SK-N-SH treated with all-trans-retinoic acid at 6 μM for 48 hours (cell line): ENCODE measurements at regions not wholly inside any gene's neighbourhood (a gene's known extent, or its start where the extent isn't known, plus 50 kb on each side); places are given as distances from the start of the nearest gene placed in this dataset.

Source experiments
- ATAC-seq: fragments of 200-7000 bp; cut with Tn5 transposase; 3 replicates; pipeline ENCODE4 v1.9.1; 2020; ENCODE audit warnings: mild to moderate bottlenecking, moderate library complexity
- ARNTL ChIP-seq: fragments of 450-650 bp; formaldehyde crosslinking; IDR thresholded peaks from 2 replicates; pipeline ENCODE4 v1.5.0; 2020; ENCODE audit warnings: low read depth, mild to moderate bottlenecking, moderate library complexity, borderline replicate concordance
- BACH2 ChIP-seq: fragments of 250-450 bp; sonication (Bioruptor Pico); IDR thresholded peaks from 2 replicates; pipeline ENCODE4 v1.9.0; 2021; ENCODE audit warnings: mild to moderate bottlenecking, borderline replicate concordance
- CREB5 ChIP-seq: fragments of 250-450 bp; sonication (Bioruptor Pico); IDR thresholded peaks from 2 replicates; pipeline ENCODE4 v1.5.1; 2020; ENCODE audit warnings: low read depth, mild to moderate bottlenecking, moderate library complexity
- CSDC2 ChIP-seq: fragments of 250-450 bp; sonication (Bioruptor Pico); IDR thresholded peaks from 2 replicates; pipeline ENCODE4 v1.5.0; 2020; ENCODE audit warnings: mild to moderate bottlenecking, moderate library complexity
- CSRNP3 ChIP-seq: fragments of 250-450 bp; sonication (Bioruptor Pico); IDR thresholded peaks from 2 replicates; pipeline ENCODE4 v1.5.1; 2021; ENCODE audit warnings: mild to moderate bottlenecking, moderate library complexity
- ESRRG ChIP-seq: fragments of 250-450 bp; sonication (Bioruptor Pico); IDR thresholded peaks from 2 replicates; pipeline ENCODE4 v1.6.1; 2021; ENCODE audit warnings: mild to moderate bottlenecking
- GLIS3 ChIP-seq: fragments of 250-450 bp; sonication (Bioruptor Pico); IDR thresholded peaks from 2 replicates; pipeline ENCODE4 v1.5.0; 2020; ENCODE audit warnings: mild to moderate bottlenecking, moderate library complexity
- ISL1 ChIP-seq: fragments of 250-450 bp; sonication (Bioruptor Pico); IDR thresholded peaks from 2 replicates; pipeline ENCODE4 v2.1.2; 2022; ENCODE audit warnings: mild to moderate bottlenecking, moderate library complexity
- OSR1 ChIP-seq: fragments of 250-450 bp; sonication (Bioruptor Pico); IDR thresholded peaks from 2 replicates; pipeline ENCODE4 v1.8.0; 2022; ENCODE audit warnings: moderate library complexity, mild to moderate bottlenecking, inconsistent platforms
- PATZ1 ChIP-seq: fragments of 250-450 bp; sonication (Bioruptor Pico); IDR thresholded peaks from 2 replicates; pipeline ENCODE4 v1.8.0; 2020; ENCODE audit warnings: mild to moderate bottlenecking, moderate library complexity, borderline replicate concordance
- POU6F1 ChIP-seq: fragments of 250-450 bp; sonication (Bioruptor Pico); IDR thresholded peaks from 2 replicates; pipeline ENCODE4 v1.8.0; 2021; ENCODE audit warnings: low read depth, mild to moderate bottlenecking, moderate library complexity, borderline replicate concordance
- RARB ChIP-seq: fragments of 250-450 bp; sonication (Bioruptor Pico); IDR thresholded peaks from 2 replicates; pipeline ENCODE4 v1.8.0; 2021; ENCODE audit warnings: mild to moderate bottlenecking, moderate library complexity
- SNAI2 ChIP-seq: fragments of 250-450 bp; sonication (Bioruptor Pico); IDR thresholded peaks from 2 replicates; pipeline ENCODE4 v1.5.0; 2020; ENCODE audit warnings: mild to moderate bottlenecking, moderate library complexity
- TCF4 ChIP-seq: fragments of 250-450 bp; sonication (Bioruptor Pico); IDR thresholded peaks from 2 replicates; pipeline ENCODE4 v1.8.0; 2021; ENCODE audit warnings: mild to moderate bottlenecking, moderate library complexity, borderline replicate concordance
- TOX ChIP-seq: fragments of 250-450 bp; sonication (Bioruptor Pico); IDR thresholded peaks from 2 replicates; pipeline ENCODE4 v1.8.0; 2021; ENCODE audit warnings: mild to moderate bottlenecking, moderate library complexity, borderline replicate concordance
- TSHZ2 ChIP-seq: fragments of 250-450 bp; sonication (Bioruptor Pico); IDR thresholded peaks from 2 replicates; pipeline ENCODE4 v1.5.0; 2020; ENCODE audit warnings: mild to moderate bottlenecking, moderate library complexity
- ZFP3 ChIP-seq: fragments of 250-450 bp; sonication (Bioruptor Pico); IDR thresholded peaks from 2 replicates; pipeline ENCODE4 v1.5.0; 2020; ENCODE audit warnings: mild to moderate bottlenecking, moderate library complexity
- ZFP30 ChIP-seq: fragments of 450-650 bp; formaldehyde crosslinking; IDR thresholded peaks from 2 replicates; pipeline ENCODE4 v1.5.0; 2022; ENCODE audit warnings: mild to moderate bottlenecking, moderate library complexity
- ZNF565 ChIP-seq: fragments of 450-650 bp; formaldehyde crosslinking; conservative IDR thresholded peaks from 2 replicates; pipeline ENCODE4 v1.5.0; 2020; ENCODE audit warnings: low read depth, mild to moderate bottlenecking, moderate library complexity
- ZNF70 ChIP-seq: fragments of 450-650 bp; formaldehyde crosslinking; IDR thresholded peaks from 2 replicates; pipeline ENCODE4 v1.5.0; 2020; ENCODE audit warnings: mild to moderate bottlenecking, moderate library complexity
- ZNF8 ChIP-seq: fragments of 450-650 bp; formaldehyde crosslinking; IDR thresholded peaks from 2 replicates; pipeline ENCODE4 v1.5.0; 2020; ENCODE audit warnings: mild to moderate bottlenecking, moderate library complexity

GRCh38 chr21:16538405-16538804, 808.6 kb downstream of the USP25 start (continued):
- TF ChIP-seq ZNF8 (CRISPR knock-in tag): no peak
- no peak for TF ChIP-seq ZFP30 (CRISPR knock-in tag)
- TF ChIP-seq ZNF70 (CRISPR knock-in tag): no peak
- no peak for TF ChIP-seq TOX
- no peak for TF ChIP-seq ZNF565
- TF ChIP-seq, all 23 proteins: peak for 0

- TF ChIP-seq GLIS3 (CRISPR knock-in tag): no peak
- TF ChIP-seq ZNF565: no peak
- TF ChIP-seq ZNF8 (CRISPR knock-in tag): no peak
- TF ChIP-seq OSR1 (CRISPR knock-in tag): no peak
- TF ChIP-seq ARNTL: no peak
- TF ChIP-seq ESRRG (CRISPR knock-in tag): no peak
- no peak for TF ChIP-seq TOX
- no peak for TF ChIP-seq RARB (CRISPR knock-in tag)
- no peak for TF ChIP-seq CSRNP3 (CRISPR knock-in tag)
- TF ChIP-seq PATZ1 (CRISPR knock-in tag): no peak
- TF ChIP-seq ZNF70 (CRISPR knock-in tag): no peak
- TF ChIP-seq CSDC2 (CRISPR knock-in tag): no peak
- TF ChIP-seq ZFP3 (CRISPR knock-in tag): no peak
- TF ChIP-seq POU6F1 (CRISPR knock-in tag): no peak
- no peak for TF ChIP-seq TCF4
- no peak for TF ChIP-seq SNAI2 (CRISPR knock-in tag)
- TF ChIP-seq, all 23 proteins: peak for 0
- no peak for ATAC-seq
Measured at GRCh38 chr21:16538936-16539440, 809.2 kb downstream of the USP25 start.

GRCh38 chr21:16540966-16541727, 811.4 kb downstream of the USP25 start:
- TF ChIP-seq SNAI2 (CRISPR knock-in tag): no peak
- no peak for TF ChIP-seq OSR1 (CRISPR knock-in tag)
- TF ChIP-seq ZFP3 (CRISPR knock-in tag): no peak
- no peak for TF ChIP-seq ZNF8 (CRISPR knock-in tag)
- TF ChIP-seq ISL1: no peak
- TF ChIP-seq TCF4: no peak
- no peak for ATAC-seq

- ATAC-seq: no peak
- TF ChIP-seq ESRRG (CRISPR knock-in tag) (no peak), ZNF8 (CRISPR knock-in tag) (no peak)
Measured at GRCh38 chr21:16550118-16550517, 820.3 kb downstream of the USP25 start.

GRCh38 chr21:16550917-16551741, 821.3 kb downstream of the USP25 start:
- no peak for ATAC-seq
- TF ChIP-seq TCF4 (no peak), CSRNP3 (CRISPR knock-in tag) (no peak), OSR1 (CRISPR knock-in tag) (no peak), ZNF70 (CRISPR knock-in tag) (no peak), BACH2 (no peak), CREB5 (CRISPR knock-in tag) (no peak), ARNTL (no peak), TOX (no peak), TSHZ2 (CRISPR knock-in tag) (no peak), GLIS3 (CRISPR knock-in tag) (no peak), CSDC2 (CRISPR knock-in tag) (no peak), ZNF565 (no peak)
